BLaER1 treated with 17β-estradiol and CSF1 and Interleukin-3, amounts not matched to agents 10 nM and 100 nM (cell line): ENCODE measurements at regions not wholly inside any gene's neighbourhood (a gene's known extent, or its start where the extent isn't known, plus 50 kb on each side); places are given as distances from the start of the nearest gene placed in this dataset.

ENCODE experiments used
- H3K27ac ChIP-seq, 11 experiments: shearing (Covaris generic); formaldehyde crosslinking; 2 replicates each; pipeline ENCODE4 v1.8.1; 2022
- H3K27me3 ChIP-seq, 11 experiments: shearing (Covaris generic); formaldehyde crosslinking; 2 replicates each; pipeline ENCODE4 v1.8.1; 2022
- H3K36me3 ChIP-seq, 11 experiments: shearing (Covaris generic); formaldehyde crosslinking; 2 replicates each; pipeline ENCODE4 v1.8.1; 2022
- H3K4me1 ChIP-seq, 10 experiments: shearing (Covaris generic); formaldehyde crosslinking; 2 replicates each; pipeline ENCODE4 v1.8.1; 2022
- H3K4me2 ChIP-seq, 11 experiments: shearing (Covaris generic); formaldehyde crosslinking; 2 replicates each; pipeline ENCODE4 v1.8.1; 2022
- H3K4me3 ChIP-seq, 10 experiments: shearing (Covaris generic); formaldehyde crosslinking; 2 replicates each; pipeline ENCODE4 v1.8.1; 2022
- H3K9ac ChIP-seq, 11 experiments: shearing (Covaris generic); formaldehyde crosslinking; 2 replicates each; pipeline ENCODE4 v1.8.1; 2022
- H3K9me3 ChIP-seq, 11 experiments: shearing (Covaris generic); formaldehyde crosslinking; replicated peaks in 1 of 11; 2 replicates each; pipeline ENCODE4 v1.8.1; 2022
- H4K20me1 ChIP-seq, 11 experiments: shearing (Covaris generic); formaldehyde crosslinking; 2 replicates each; pipeline ENCODE4 v1.8.1; 2022
- Cebpa-rat ChIP-seq, 11 experiments: shearing (Covaris generic); IDR thresholded peaks; 2 replicates each; pipeline ENCODE4 v1.8.1; 2022

GRCh38 chr9:82513976-82514735, 525.6 kb downstream of the SPATA31D1 start:
- no peaks in the 10 kb centered on the region for H4K20me1 ChIP-seq
- no peak overlapping the region for H3K4me2 ChIP-seq
- no peak overlapping the region for H3K9ac ChIP-seq
- no peaks in the 10 kb centered on the region for H3K36me3 ChIP-seq
- no peaks in the 10 kb centered on the region for H3K4me1 ChIP-seq
- no peaks in the 10 kb centered on the region for H3K27me3 ChIP-seq
- TF ChIP-seq Cebpa-rat (IDR thresholded peaks at IDR 0.05): no peak
- no peak overlapping the region for H3K4me3 ChIP-seq
- no peak overlapping the region for H3K27ac ChIP-seq
- H3K9me3 ChIP-seq: no peaks in the 10 kb centered on the region

GRCh38 chr9:82518868-82519267, 530.3 kb downstream of the SPATA31D1 start:
- H3K9me3 ChIP-seq: no peaks in the 10 kb centered on the region
- no peak overlapping the region for H3K27ac ChIP-seq
- no peak for TF ChIP-seq Cebpa-rat (IDR thresholded peaks at IDR 0.05)
- no peaks in the 10 kb centered on the region for H3K36me3 ChIP-seq
- H3K4me3 ChIP-seq: no peak overlapping the region
- H3K4me1 ChIP-seq: no peaks in the 10 kb centered on the region
- H3K4me2 ChIP-seq: no peak overlapping the region
- no peaks in the 10 kb centered on the region for H4K20me1 ChIP-seq
- H3K27me3 ChIP-seq: no peaks in the 10 kb centered on the region
- H3K9ac ChIP-seq: no peak overlapping the region

- no peak overlapping the region for H3K27ac ChIP-seq
- H3K4me3 ChIP-seq: no peak overlapping the region
- no peaks in the 10 kb centered on the region for H4K20me1 ChIP-seq
- H3K9me3 ChIP-seq: no peaks in the 10 kb centered on the region
- TF ChIP-seq Cebpa-rat (IDR thresholded peaks at IDR 0.05): no peak
- H3K4me2 ChIP-seq: no peak overlapping the region
- no peak overlapping the region for H3K9ac ChIP-seq
- H3K36me3 ChIP-seq: no peaks in the 10 kb centered on the region
- H3K4me1 ChIP-seq: no peaks in the 10 kb centered on the region
- H3K27me3 ChIP-seq: no peaks in the 10 kb centered on the region
These were observed 530.8 kb downstream of the SPATA31D1 start for GRCh38 chr9:82519332-82519731.

GRCh38 chr9:82524407-82524806, 535.8 kb downstream of the SPATA31D1 start:
- Histone ChIP-seq H3K9me3 (peaks cover 18 to 32% (median 29%) of the 10 kb centered on the region in 11 experiments), H3K4me1 (peaks cover 0 to 12% (median 9%) of the 10 kb centered on the region in 10 experiments; a peak in 14 of 20 replicates), H3K27me3 (no peaks in the 10 kb centered on the region), H3K27ac (no peak overlapping the region), H3K36me3 (no peaks in the 10 kb centered on the region), H4K20me1 (no peaks in the 10 kb centered on the region), H3K4me3 (no peak overlapping the region), H3K9ac (no peak overlapping the region), H3K4me2 (peak overlapping the region in 3 of 11 experiments; percentile 72 to 76 (median 72); a peak in 4 of 22 replicates)
- TF ChIP-seq Cebpa-rat (IDR thresholded peaks at IDR 0.05): no peak

GRCh38 chr9:82526577-82526976, 536.4 kb downstream of the RASEF start:
- Histone ChIP-seq H3K36me3 (no peaks in the 10 kb centered on the region), H3K27me3 (no peaks in the 10 kb centered on the region), H3K4me1 (peaks cover 0 to 12% (median 9%) of the 10 kb centered on the region in 10 experiments; a peak in 14 of 20 replicates), H3K27ac (no peak overlapping the region), H3K4me3 (no peak overlapping the region; a peak in 1 of 20 replicates), H3K9ac (no peak overlapping the region), H3K9me3 (peaks cover 18 to 32% (median 29%) of the 10 kb centered on the region in 11 experiments), H3K4me2 (no peak overlapping the region), H4K20me1 (no peaks in the 10 kb centered on the region)
- TF ChIP-seq Cebpa-rat (IDR thresholded peaks at IDR 0.05): no peak

- no peak for TF ChIP-seq Cebpa-rat (IDR thresholded peaks at IDR 0.05)
- Histone ChIP-seq H4K20me1 (no peaks in the 10 kb centered on the region), H3K4me1 (peaks cover 0 to 15% (median 2%) of the 10 kb centered on the region in 10 experiments; a peak in 8 of 20 replicates), H3K27me3 (no peaks in the 10 kb centered on the region), H3K4me3 (no peak overlapping the region), H3K36me3 (no peaks in the 10 kb centered on the region), H3K4me2 (no peak overlapping the region), H3K9ac (no peak overlapping the region), H3K27ac (no peak overlapping the region), H3K9me3 (peaks cover 13 to 19% (median 17%) of the 10 kb centered on the region in 11 experiments)
These were observed 531.1 kb downstream of the RASEF start for GRCh38 chr9:82531795-82532194.

- no peak overlapping the region for H3K4me2 ChIP-seq
- no peaks in the 10 kb centered on the region for H4K20me1 ChIP-seq
- peaks cover 5 to 10% (median 8%) of the 10 kb centered on the region in 11 experiments; a peak in 18 of 22 replicates for H3K9me3 ChIP-seq
- H3K9ac ChIP-seq: no peak overlapping the region
- H3K27me3 ChIP-seq: no peaks in the 10 kb centered on the region
- no peak overlapping the region for H3K4me3 ChIP-seq
- H3K4me1 ChIP-seq: peaks cover 0 to 15% (median 2%) of the 10 kb centered on the region in 10 experiments; a peak in 8 of 20 replicates
- H3K27ac ChIP-seq: no peak overlapping the region
- no peaks in the 10 kb centered on the region for H3K36me3 ChIP-seq
- TF ChIP-seq Cebpa-rat (IDR thresholded peaks at IDR 0.05): no peak
These were observed 530.3 kb downstream of the RASEF start for GRCh38 chr9:82532504-82533180.

GRCh38 chr9:82535432-82535998, 527.4 kb downstream of the RASEF start:
- Histone ChIP-seq H3K27ac (no peak overlapping the region), H3K4me3 (no peak overlapping the region), H3K4me2 (peak overlapping the region in 5 of 11 experiments; percentile 2 to 32 (median 15); a peak in 8 of 22 replicates), H3K4me1 (peaks cover 0 to 19% (median 15%) of the 10 kb centered on the region in 10 experiments; a peak in 13 of 20 replicates), H3K9ac (no peak overlapping the region), H3K36me3 (no peaks in the 10 kb centered on the region), H4K20me1 (no peaks in the 10 kb centered on the region), H3K9me3 (no peaks in the 10 kb centered on the region), H3K27me3 (no peaks in the 10 kb centered on the region)
- no peak for TF ChIP-seq Cebpa-rat (IDR thresholded peaks at IDR 0.05)

GRCh38 chr9:82538634-82539033, 524.3 kb downstream of the RASEF start:
- no peak for TF ChIP-seq Cebpa-rat (IDR thresholded peaks at IDR 0.05)
- no peak overlapping the region for H3K9ac ChIP-seq
- H4K20me1 ChIP-seq: no peaks in the 10 kb centered on the region
- no peak overlapping the region for H3K27ac ChIP-seq
- H3K9me3 ChIP-seq: no peaks in the 10 kb centered on the region
- no peak overlapping the region for H3K4me3 ChIP-seq
- no peaks in the 10 kb centered on the region for H3K27me3 ChIP-seq
- no peak overlapping the region for H3K4me2 ChIP-seq
- H3K36me3 ChIP-seq: no peaks in the 10 kb centered on the region
- H3K4me1 ChIP-seq: peaks cover 0 to 18% (median 15%) of the 10 kb centered on the region in 10 experiments; a peak in 13 of 20 replicates
